Activated T-helper 2 cell treated with anti-CD3 and anti-CD28 coated beads, Interferon-gamma antibody, Interleukin-2, Interleukin-4, amounts not matched to agents 10 μg/mL and 5 μg/mL and 100 μg/mL, durations not matched to agents 14 hours and 24 hours and 36 hours (primary cell): ENCODE measurements at regions not wholly inside any gene's neighbourhood (a gene's known extent, or its start where the extent isn't known, plus 50 kb on each side); places are given as distances from the start of the nearest gene placed in this dataset.

ENCODE experiments used
- DNase-seq: peaks from one replicate; pipeline ENCODE4 v3.0.0; 2021; ENCODE audit warnings: low spot score
- H3K27ac Mint-ChIP-seq: one replicate; pipeline ENCODE4 v1.8.0; 2021; ENCODE audit warnings: mixed read lengths
- H3K27me3 Mint-ChIP-seq: one replicate; pipeline ENCODE4 v1.8.0; 2021; ENCODE audit warnings: low read depth, mixed read lengths
- H3K36me3 Mint-ChIP-seq: one replicate; pipeline ENCODE4 v1.8.0; 2021; ENCODE audit warnings: low read depth, mixed read lengths
- H3K4me1 Mint-ChIP-seq: one replicate; pipeline ENCODE4 v1.8.0; 2021; ENCODE audit warnings: low read depth, mixed read lengths
- H3K4me3 Mint-ChIP-seq: one replicate; pipeline ENCODE4 v1.8.0; 2021; ENCODE audit warnings: low read depth, mild to moderate bottlenecking, moderate library complexity, mixed read lengths
- H3K9me3 Mint-ChIP-seq: one replicate; pipeline ENCODE4 v1.8.0; 2021; ENCODE audit warnings: mixed read lengths
- intact Hi-C: fragments of 100-400 bp; cut with micrococcal nuclease; formaldehyde crosslinking; loops from one replicate; pipeline ENCODE4 v1.15.1; 2023

DNA sequence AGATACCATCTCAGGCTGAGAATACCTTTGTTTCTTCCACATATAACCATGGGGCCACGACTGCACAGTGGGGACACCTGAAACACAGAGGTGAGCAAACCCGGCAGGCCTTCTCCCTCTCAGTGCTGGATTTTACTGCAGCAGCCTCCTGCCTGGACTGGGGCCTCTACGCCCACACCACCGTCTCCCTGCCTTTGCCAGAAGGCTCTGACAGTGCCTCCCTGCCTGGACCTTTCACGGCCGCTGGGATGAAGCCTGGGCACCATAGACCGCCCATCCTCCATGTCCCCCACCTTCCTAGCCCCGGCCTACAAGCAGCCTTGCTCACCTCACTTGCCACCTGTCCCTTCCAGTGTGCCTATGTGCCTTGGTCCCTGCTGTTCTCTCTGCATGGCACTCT, 214.3 kb downstream of the NFKBIZ start:
- no peak for DNase-seq
- Mint-ChIP-seq H3K36me3 (peaks cover 7% of the 10 kb centered on the region), H3K27ac (no peak overlapping the region), H3K4me3 (no peak overlapping the region), H3K27me3 (no peaks in the 10 kb centered on the region), H3K9me3 (no peaks in the 10 kb centered on the region), H3K4me1 (peaks cover 21% of the 10 kb centered on the region)
- intact Hi-C loops, result no loop called here

DNA sequence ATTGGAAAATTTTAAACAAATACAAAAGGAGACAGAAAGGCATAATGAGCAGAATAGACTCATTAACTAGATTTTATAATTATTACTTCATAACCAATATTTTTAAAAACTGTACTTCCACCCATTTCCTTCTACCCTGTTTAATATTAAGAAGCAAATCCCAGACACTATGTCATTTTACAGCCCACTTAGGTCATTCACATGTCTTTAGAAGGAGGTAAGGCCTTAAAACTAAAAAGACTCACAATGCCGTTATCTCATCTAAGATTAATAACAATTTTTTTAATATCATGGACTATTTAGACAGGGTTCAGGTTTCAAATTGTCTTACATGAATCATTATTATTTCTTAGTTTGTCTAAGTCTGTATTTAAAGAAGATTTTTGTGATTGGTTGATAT, 217.2 kb downstream of the NFKBIZ start:
- no peak for DNase-seq
- no peaks in the 10 kb centered on the region for H3K27me3 Mint-ChIP-seq
- intact Hi-C loops, result no loop called here
- no peaks in the 10 kb centered on the region for H3K36me3 Mint-ChIP-seq
- H3K4me3 Mint-ChIP-seq, result no peak overlapping the region
- peaks cover 12% of the 10 kb centered on the region for H3K9me3 Mint-ChIP-seq
- peaks cover 19% of the 10 kb centered on the region for H3K4me1 Mint-ChIP-seq
- H3K27ac Mint-ChIP-seq, result no peak overlapping the region

DNA sequence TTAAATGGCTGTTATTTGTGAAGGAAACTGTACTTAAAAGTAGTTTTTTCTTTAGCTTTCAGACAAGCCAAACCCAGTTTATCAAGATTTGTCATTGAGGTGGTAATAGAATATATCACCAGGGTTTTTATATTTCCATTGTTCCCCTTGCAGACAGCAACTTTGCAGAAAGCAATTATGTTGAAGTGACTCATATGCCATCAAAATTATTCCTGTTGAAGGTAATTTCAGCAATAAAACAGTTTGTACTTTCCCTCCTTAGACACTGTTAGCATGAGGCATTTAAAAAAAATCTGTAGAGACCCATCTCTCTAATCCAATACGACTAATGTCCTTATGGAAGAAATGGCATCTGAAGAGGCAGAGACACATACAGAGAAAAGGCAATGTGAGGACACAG, 219.0 kb downstream of the NFKBIZ start:
- DNase-seq, result no peak
- intact Hi-C loops, result loop anchor here (2.0 kb wide), 2 partner anchors 16 kb away; no protein-coding TSS in a partner anchor
- no peak overlapping the region for H3K4me3 Mint-ChIP-seq
- H3K27me3 Mint-ChIP-seq, result no peaks in the 10 kb centered on the region
- H3K27ac Mint-ChIP-seq, result peak overlapping the region; percentile 81
- H3K9me3 Mint-ChIP-seq, result peaks cover 12% of the 10 kb centered on the region
- peaks cover 19% of the 10 kb centered on the region for H3K4me1 Mint-ChIP-seq
- H3K36me3 Mint-ChIP-seq, result no peaks in the 10 kb centered on the region

DNA sequence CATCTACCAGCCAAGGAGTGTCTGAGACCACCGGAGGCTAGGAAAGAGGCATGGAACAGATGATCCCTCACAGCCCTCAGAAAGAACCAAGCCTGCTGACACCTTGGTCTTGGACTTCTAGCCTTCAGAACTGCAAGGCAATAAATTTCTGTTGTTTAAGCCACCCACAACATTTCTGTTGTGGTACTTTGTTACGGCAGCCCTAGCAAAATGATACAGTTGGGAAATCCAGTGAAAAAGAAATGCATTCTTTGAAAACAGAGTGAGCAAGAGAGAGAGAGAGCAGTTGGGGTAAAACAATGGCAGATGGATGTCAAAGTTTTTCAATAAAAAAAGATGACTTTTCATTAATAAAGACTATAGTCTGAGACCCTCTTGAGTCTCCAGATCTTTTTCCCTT, 219.4 kb downstream of the NFKBIZ start:
- intact Hi-C loops, result loop anchor here (2.0 kb wide), 2 partner anchors 16 kb away; no protein-coding TSS in a partner anchor
- Mint-ChIP-seq H3K4me1 (peaks cover 19% of the 10 kb centered on the region), H3K4me3 (no peak overlapping the region), H3K27ac (peak overlapping the region; percentile 81), H3K36me3 (no peaks in the 10 kb centered on the region), H3K27me3 (no peaks in the 10 kb centered on the region), H3K9me3 (peaks cover 12% of the 10 kb centered on the region)
- DNase-seq, result no peak

DNA sequence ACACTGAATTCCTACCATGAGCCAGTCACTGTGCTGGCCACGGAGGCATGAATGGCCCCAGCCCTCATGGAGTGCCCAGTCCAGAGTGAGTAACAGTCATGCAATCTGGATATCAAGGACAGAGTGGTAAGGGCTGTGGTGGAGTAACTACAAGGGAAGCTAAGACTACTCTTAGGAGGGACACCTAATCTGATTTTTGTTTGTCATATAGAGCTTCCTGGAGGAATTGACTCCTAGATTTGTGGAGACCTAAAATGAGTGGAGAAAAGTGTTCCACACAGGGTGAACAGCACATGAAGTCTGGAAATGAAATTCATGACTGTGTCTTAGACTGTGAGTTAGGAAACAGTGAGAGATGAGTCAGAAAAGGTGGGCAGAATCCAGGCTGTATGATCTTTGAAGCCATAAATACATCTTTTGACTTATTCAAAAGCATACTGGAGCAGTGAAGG, 219.9 kb downstream of the NFKBIZ start:
- Mint-ChIP-seq H3K4me1 (peaks cover 19% of the 10 kb centered on the region), H3K36me3 (no peaks in the 10 kb centered on the region), H3K27ac (peak overlapping the region; percentile 79), H3K9me3 (peaks cover 17% of the 10 kb centered on the region), H3K27me3 (no peaks in the 10 kb centered on the region), H3K4me3 (no peak overlapping the region)
- DNase-seq, result no peak
- intact Hi-C loops, result loop anchor here (2.0 kb wide), 2 partner anchors 16 kb away; no protein-coding TSS in a partner anchor

DNA sequence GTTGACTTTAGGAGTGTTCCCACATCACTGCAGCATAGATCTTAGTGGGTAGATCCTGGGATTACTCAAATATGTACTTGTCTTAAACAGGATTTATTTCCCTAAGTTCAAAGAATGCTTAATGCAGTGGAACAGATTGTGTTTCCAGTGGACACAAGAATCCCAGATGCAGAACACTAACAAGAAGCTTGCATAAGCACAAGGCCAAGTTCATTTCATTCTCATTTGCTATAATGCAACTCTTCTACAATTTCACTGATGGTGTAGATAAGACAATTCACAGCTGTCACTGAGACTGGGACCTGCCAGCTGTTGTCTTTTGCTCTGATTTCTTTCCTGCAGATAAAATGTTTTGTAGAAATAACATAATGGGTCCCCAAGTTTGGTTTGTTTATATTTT, 225.6 kb downstream of the NFKBIZ start:
- H3K4me3 Mint-ChIP-seq, result no peak overlapping the region
- peaks cover 27% of the 10 kb centered on the region for H3K36me3 Mint-ChIP-seq
- no peak overlapping the region for H3K27ac Mint-ChIP-seq
- peaks cover 46% of the 10 kb centered on the region for H3K9me3 Mint-ChIP-seq
- H3K4me1 Mint-ChIP-seq, result peaks cover 27% of the 10 kb centered on the region
- no peak for DNase-seq
- intact Hi-C loops, result no loop called here
- no peaks in the 10 kb centered on the region for H3K27me3 Mint-ChIP-seq

DNA sequence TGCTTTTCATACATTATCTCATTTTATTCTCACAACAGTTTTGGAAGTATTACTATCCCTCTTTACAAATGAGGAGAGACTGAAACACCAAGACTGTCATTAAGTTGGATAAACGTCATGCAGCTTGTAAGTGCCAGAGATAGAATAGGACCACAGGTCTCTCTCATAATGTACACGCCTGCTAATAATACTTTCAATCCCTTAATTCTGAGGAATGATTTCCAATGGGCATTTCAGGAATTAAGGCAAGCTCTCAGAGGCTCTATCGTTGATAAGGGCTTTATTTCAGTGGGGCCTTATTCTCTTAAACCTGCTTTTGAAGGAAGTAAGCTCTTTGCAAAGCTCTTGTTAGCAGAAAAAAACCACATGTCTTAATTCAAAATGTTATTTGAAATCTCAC, 229.1 kb downstream of the NFKBIZ start:
- Mint-ChIP-seq H3K4me1 (peaks cover 46% of the 10 kb centered on the region), H3K4me3 (no peak overlapping the region), H3K9me3 (peaks cover 49% of the 10 kb centered on the region), H3K27me3 (no peaks in the 10 kb centered on the region), H3K27ac (peak overlapping the region; percentile 86), H3K36me3 (peaks cover 48% of the 10 kb centered on the region)
- no peak for DNase-seq
- intact Hi-C loops, result loop anchor here (2.0 kb wide), 1 partner anchor 18 kb away; no protein-coding TSS in a partner anchor

DNA sequence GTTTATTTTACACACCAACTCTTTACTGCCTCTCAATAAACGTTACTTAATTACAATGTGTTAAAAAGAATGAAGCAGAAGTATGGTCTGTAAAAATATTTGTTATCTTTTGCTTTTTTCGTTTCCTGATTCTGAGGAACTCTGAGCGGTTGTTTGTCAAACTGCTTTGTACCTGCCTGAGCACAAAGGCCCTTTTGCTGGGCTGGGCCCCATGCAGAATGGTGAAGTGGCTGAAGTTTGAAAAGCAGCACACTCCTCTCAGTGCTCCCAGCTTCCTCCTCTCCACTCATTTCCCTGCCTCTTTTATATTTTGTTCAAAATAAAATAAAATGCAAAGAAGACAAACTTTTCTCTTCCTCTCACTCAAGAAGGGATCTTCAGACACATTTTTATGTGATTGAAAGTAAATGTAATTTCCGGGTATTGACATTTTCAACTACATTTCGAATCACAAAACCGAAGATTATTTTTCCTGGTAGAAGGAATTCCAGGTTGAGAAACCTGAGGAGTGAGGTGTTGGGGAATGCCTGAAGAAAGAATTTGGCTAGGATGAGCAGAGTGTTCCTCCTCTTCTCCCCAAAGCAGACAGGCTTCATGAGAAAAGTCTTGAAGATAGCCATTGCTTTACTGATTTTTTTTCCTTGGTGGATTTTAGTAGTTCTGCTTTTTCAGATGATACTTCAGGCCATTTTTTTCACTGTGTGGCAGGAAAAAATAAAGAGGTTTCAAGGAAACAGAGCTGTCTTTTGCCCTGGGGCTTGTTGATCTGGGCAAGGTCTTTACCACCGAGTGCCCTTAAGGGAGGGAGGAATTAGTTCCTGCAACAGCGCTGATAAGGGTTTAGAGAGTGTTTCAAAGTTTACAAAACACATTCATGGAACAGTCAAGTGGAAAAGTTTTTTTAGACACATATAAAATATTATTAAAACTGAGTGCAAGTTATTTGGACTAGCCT, 229.8 kb downstream of the NFKBIZ start:
- Mint-ChIP-seq H3K4me1 (peaks cover 47% of the 10 kb centered on the region), H3K27ac (peak overlapping the region; percentile 86), H3K4me3 (peak overlapping the region; percentile 18), H3K36me3 (peaks cover 50% of the 10 kb centered on the region), H3K27me3 (no peaks in the 10 kb centered on the region), H3K9me3 (peaks cover 47% of the 10 kb centered on the region)
- no peak for DNase-seq
- intact Hi-C loops, result loop anchor here (2.0 kb wide), 1 partner anchor 18 kb away; no protein-coding TSS in a partner anchor

DNA sequence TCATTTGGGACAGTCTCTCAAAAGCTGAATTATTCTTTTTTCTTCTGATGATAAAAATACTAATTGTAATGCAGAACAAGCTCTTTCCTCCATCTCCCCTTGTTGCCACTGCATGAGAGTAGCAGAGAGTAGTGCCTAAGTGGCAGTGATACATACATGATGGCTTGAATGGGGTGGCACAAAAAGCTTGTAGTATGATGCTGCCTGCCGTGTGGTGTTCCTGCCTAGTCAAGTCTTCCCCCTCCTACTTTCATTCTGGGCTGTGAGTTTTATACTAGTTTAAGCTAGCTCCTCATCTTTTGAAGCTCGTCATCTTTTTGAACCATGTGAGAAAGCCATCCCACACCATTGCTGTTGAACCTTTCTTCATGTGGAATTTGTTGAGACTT, 230.5 kb downstream of the NFKBIZ start:
- Mint-ChIP-seq H3K9me3 (peaks cover 44% of the 10 kb centered on the region), H3K36me3 (peaks cover 54% of the 10 kb centered on the region), H3K4me3 (peak overlapping the region; percentile 13), H3K4me1 (peaks cover 51% of the 10 kb centered on the region), H3K27ac (peak overlapping the region; percentile 86), H3K27me3 (no peaks in the 10 kb centered on the region)
- no peak for DNase-seq
- intact Hi-C loops, result loop anchor here (2.0 kb wide), 1 partner anchor 19 kb away; no protein-coding TSS in a partner anchor

DNA sequence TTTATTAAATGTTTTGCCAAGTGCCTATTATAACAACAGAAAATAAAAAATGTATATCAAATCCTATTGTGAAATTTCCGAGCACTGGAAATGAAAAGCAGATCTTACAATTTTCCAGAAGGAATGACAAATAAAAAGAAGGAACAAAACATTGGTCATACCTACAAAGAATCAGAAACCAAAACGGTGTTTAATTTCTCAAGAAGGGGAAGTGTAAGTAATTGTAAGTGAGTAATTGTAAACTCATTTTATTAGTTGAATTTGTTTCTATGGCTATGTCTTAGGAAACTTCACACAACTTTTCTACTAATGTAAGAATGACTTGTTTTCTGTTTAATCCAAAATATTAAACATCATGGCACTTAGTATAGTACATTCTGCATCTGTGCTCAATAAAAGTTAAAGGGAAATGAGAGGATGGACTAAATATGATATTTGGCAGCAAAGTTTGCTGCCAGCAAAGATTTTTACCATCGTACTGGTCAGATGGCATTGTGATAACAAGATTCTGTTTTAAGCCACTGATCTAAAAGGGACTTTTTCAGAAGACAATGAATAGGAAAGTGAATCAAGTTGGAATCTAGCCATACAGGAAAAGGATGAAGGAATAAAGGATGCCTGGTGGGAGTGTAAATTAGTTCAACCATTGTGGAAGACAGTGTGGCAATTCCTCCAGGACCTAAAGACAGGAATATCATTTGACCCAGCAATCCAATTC, 232.4 kb downstream of the NFKBIZ start:
- Mint-ChIP-seq H3K9me3 (peaks cover 39% of the 10 kb centered on the region), H3K4me1 (peaks cover 63% of the 10 kb centered on the region), H3K4me3 (no peak overlapping the region), H3K36me3 (peaks cover 56% of the 10 kb centered on the region), H3K27ac (peak overlapping the region; percentile 10), H3K27me3 (no peaks in the 10 kb centered on the region)
- DNase-seq, result no peak
- intact Hi-C loops, result no loop called here

DNA sequence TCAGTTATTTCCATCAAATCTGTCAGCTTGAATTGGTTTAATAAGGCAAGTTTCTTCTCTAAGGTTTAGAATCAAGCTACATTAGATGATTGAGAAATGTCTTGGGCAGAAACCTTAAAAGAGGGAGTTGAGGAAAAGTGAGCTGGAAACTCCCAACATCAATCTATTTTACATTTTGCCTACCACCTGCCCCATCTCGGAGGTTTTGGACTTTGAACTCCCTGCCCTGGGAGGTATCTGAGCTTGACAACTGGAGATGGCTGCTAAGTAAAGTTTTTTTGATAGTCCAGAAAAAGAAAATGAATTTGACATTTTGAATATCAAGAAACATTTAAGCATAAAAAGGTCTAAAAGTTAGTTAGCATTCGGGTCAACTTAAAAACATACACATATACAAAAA, 234.2 kb downstream of the NFKBIZ start:
- intact Hi-C loops, result no loop called here
- Mint-ChIP-seq H3K4me1 (peaks cover 57% of the 10 kb centered on the region), H3K9me3 (peaks cover 28% of the 10 kb centered on the region), H3K36me3 (peaks cover 48% of the 10 kb centered on the region), H3K27me3 (no peaks in the 10 kb centered on the region), H3K27ac (no peak overlapping the region), H3K4me3 (no peak overlapping the region)
- DNase-seq, result no peak

DNA sequence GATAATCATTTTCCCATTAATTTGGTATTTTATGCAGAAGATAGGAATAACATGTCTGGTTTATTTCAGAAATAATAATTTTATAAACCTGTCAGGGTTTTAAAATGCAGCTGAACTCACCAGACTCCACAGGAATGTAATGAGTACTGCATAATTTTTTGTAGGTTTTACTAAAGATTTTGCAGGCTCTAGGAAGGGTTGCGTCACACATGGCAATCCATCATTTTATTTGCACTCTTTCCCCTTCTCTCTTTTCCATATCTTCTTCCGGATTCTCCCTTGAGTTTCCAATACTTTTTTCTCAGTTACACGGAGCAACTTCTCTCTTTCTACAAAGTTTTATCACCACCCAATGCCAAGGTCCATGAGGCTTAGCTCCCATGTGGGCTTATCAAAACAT, 234.7 kb downstream of the NFKBIZ start:
- intact Hi-C loops, result loop anchor here (2.0 kb wide), 3 partner anchors 15 to 233 kb away; no protein-coding TSS in a partner anchor
- DNase-seq, result no peak
- H3K27ac Mint-ChIP-seq, result peak overlapping the region; percentile 3
- no peaks in the 10 kb centered on the region for H3K27me3 Mint-ChIP-seq
- H3K9me3 Mint-ChIP-seq, result peaks cover 28% of the 10 kb centered on the region
- H3K4me1 Mint-ChIP-seq, result peaks cover 52% of the 10 kb centered on the region
- H3K36me3 Mint-ChIP-seq, result peaks cover 44% of the 10 kb centered on the region
- H3K4me3 Mint-ChIP-seq, result no peak overlapping the region
